HCT116 (cell line): ENCODE measurements at regions not wholly inside any gene's neighbourhood (a gene's known extent, or its start where the extent isn't known, plus 50 kb on each side); places are given as distances from the start of the nearest gene placed in this dataset.

ENCODE experiments used
- ATAC-seq: fragments of 200-7000 bp; cut with Tn5 transposase; 2 replicates; pipeline ENCODE4 v1.9.1; 2020; ENCODE audit warnings: mild to moderate bottlenecking, moderate library complexity
- BruUV-seq: library from RNA; stranded (reverse); fragments of 400-500 nt; replicated peaks from 2 replicates; lab custom pipeline; 2021; lab: Mats Ljungman, UMichigan
- CTCF ChIA-PET: fragments of 300-600 bp; sonication (Branson Sonifier 250); formaldehyde crosslinking; loops from one replicate; lab custom pipeline; 2021; ENCODE audit warnings: antibody characterized with exemption; lab: Charles Lee
- POLR2A ChIA-PET: fragments of 300-600, 350-600 bp; sonication (Branson Sonifier 250); formaldehyde crosslinking; loops from one replicate; lab custom pipeline; 2021; ENCODE audit warnings: antibody characterized with exemption; lab: Charles Lee
- RAD21 ChIA-PET, 2 experiments: fragments of 300-600 bp; sonication (Branson Sonifier 250); formaldehyde crosslinking; loops; one replicate each; lab custom pipeline; 2023; ENCODE audit warnings: low total read pairs in 2 of 2; ENCODE audit not compliant: uncharacterized antibody in 2 of 2, unreplicated experiment in 2 of 2, low non-redundant PET in 1 of 2; lab: Charles Lee
- DNase-seq: peaks from one replicate; pipeline ENCODE4 v3.0.0-alpha.2; 2010; ENCODE audit warnings: low read depth, low spot score
- H2AFZ ChIP-seq: fragments of 200-600 bp; shearing (Covaris generic), sonication (generic); 2 replicates; pipeline ENCODE4 v1.6.1; 2017; ENCODE audit warnings: low read depth, mixed run types, mixed read lengths, antibody characterized with exemption, low read length; ENCODE audit not compliant: poor library complexity, severe bottlenecking
- H3K27ac ChIP-seq: 2 replicates; pipeline ENCODE4 v1.5.1; 2012; ENCODE audit warnings: low read depth, low read length
- H3K27me3 ChIP-seq: fragments of 200-600 bp; sonication (generic); 2 replicates; pipeline ENCODE4 v1.6.1; 2016; ENCODE audit warnings: mixed run types, low read length, mixed read lengths; ENCODE audit not compliant: insufficient read depth
- H3K36me3 ChIP-seq, 2 experiments: fragments of 200-500 bp in 1 of 2; fragments of 200-600 bp in 1 of 2; sonication (Bioruptor generic) in 1 of 2; sonication (generic) in 1 of 2; 2 replicates each; pipeline versions ENCODE4 v1.5.1 to v1.6.1; 2014 to 2016; ENCODE audit warnings: low read length in 2 of 2, inconsistent platforms in 1 of 2, mixed read lengths in 1 of 2, mixed run types in 1 of 2; ENCODE audit not compliant: insufficient read depth in 2 of 2, control insufficient read depth in 1 of 2
- H3K4me1 ChIP-seq, 2 experiments: fragments of 200-600 bp in 1 of 2; sonication (generic) in 1 of 2; 2 replicates each; pipeline versions ENCODE4 v1.5.1 to v1.6.1; 2012 to 2017; ENCODE audit warnings: low read length in 2 of 2, inconsistent platforms in 1 of 2, mild to moderate bottlenecking in 1 of 2, mixed read lengths in 1 of 2, mixed run types in 1 of 2, moderate library complexity in 1 of 2; ENCODE audit not compliant: insufficient read depth in 2 of 2, control insufficient read depth in 1 of 2
- H3K4me2 ChIP-seq: fragments of 200-600 bp; sonication (generic); 2 replicates; pipeline ENCODE4 v1.6.1; 2017; ENCODE audit warnings: mixed run types, low read length, mixed read lengths
- H3K4me3 ChIP-seq, 2 experiments: fragments of 200-600 bp in 1 of 2; sonication (generic) in 1 of 2; replicated peaks in 1 of 2; 2 replicates each; pipeline ENCODE4 v1.5.1; 2011 to 2016; ENCODE audit warnings: low read length in 2 of 2, control low read depth in 1 of 2, low read depth in 1 of 2, mild to moderate bottlenecking in 1 of 2, mixed read lengths in 1 of 2, mixed run types in 1 of 2
- H3K79me2 ChIP-seq: fragments of 200-600 bp; sonication (generic); 2 replicates; pipeline ENCODE4 v1.6.1; 2017; ENCODE audit warnings: mild to moderate bottlenecking, mixed run types, low read length, moderate library complexity, mixed read lengths; ENCODE audit not compliant: insufficient read depth
- H3K9ac ChIP-seq: fragments of 200-600 bp; sonication (generic); 2 replicates; pipeline ENCODE4 v1.6.1; 2016; ENCODE audit warnings: low read length, mixed read lengths
- H3K9me2 ChIP-seq: fragments of 200-600 bp; sonication (generic), shearing (Covaris generic); 2 replicates; pipeline ENCODE4 v1.6.1; 2017; ENCODE audit warnings: mixed run types, mild to moderate bottlenecking, moderate library complexity; ENCODE audit not compliant: insufficient read depth
- H3K9me3 ChIP-seq, 2 experiments: fragments of 200-500 bp in 1 of 2; fragments of 200-600 bp in 1 of 2; sonication (Bioruptor generic) in 1 of 2; sonication (generic) in 1 of 2; 2 replicates each; pipeline ENCODE4 v1.6.1; 2014 to 2017; ENCODE audit warnings: low read length in 2 of 2, mixed read lengths in 2 of 2, inconsistent platforms in 1 of 2, low read depth in 1 of 2, mild to moderate bottlenecking in 1 of 2, mixed run types in 1 of 2, moderate library complexity in 1 of 2; ENCODE audit not compliant: control insufficient read depth in 1 of 2, insufficient read depth in 1 of 2
- H4K20me1 ChIP-seq: fragments of 200-600 bp; sonication (generic), shearing (Covaris generic); 2 replicates; pipeline ENCODE4 v1.6.1; 2017; ENCODE audit warnings: mixed run types, mild to moderate bottlenecking, moderate library complexity; ENCODE audit not compliant: insufficient read depth
- ATF3 ChIP-seq: IDR thresholded peaks from 2 replicates; pipeline ENCODE4 v1.6.1; 2012
- CBX3 ChIP-seq: IDR thresholded peaks from 2 replicates; pipeline ENCODE4 v1.6.1; 2012; ENCODE audit warnings: low read depth
- CEBPB ChIP-seq: IDR thresholded peaks from 2 replicates; pipeline ENCODE4 v1.6.1; 2012; ENCODE audit warnings: low read depth
- EGR1 ChIP-seq: IDR thresholded peaks from 2 replicates; pipeline ENCODE4 v1.6.1; 2012; ENCODE audit warnings: low read depth
- ELF1 ChIP-seq: IDR thresholded peaks from 2 replicates; pipeline ENCODE4 v1.6.1; 2012; ENCODE audit warnings: low read depth, borderline replicate concordance
- EZH2phosphoT487 ChIP-seq: fragments of 200-600 bp; IDR thresholded peaks from 2 replicates; pipeline ENCODE4 v1.6.1; 2018; ENCODE audit warnings: antibody characterized with exemption, borderline replicate concordance
- FOSL1 ChIP-seq: IDR thresholded peaks from 2 replicates; pipeline ENCODE4 v1.6.1; 2012; ENCODE audit warnings: low read depth
- JUND ChIP-seq: IDR thresholded peaks from 2 replicates; pipeline ENCODE4 v1.6.1; 2012
- POLR2A ChIP-seq: IDR thresholded peaks from 2 replicates; pipeline ENCODE4 v1.7.0; 2011; ENCODE audit warnings: borderline replicate concordance; ENCODE audit not compliant: insufficient read depth, insufficient read length; ENCODE audit errors: extremely low read depth
- POLR2AphosphoS5 ChIP-seq: IDR thresholded peaks from 2 replicates; pipeline ENCODE4 v1.6.1; 2011; ENCODE audit warnings: mild to moderate bottlenecking, low read depth, low read length, moderate library complexity
- RAD21 ChIP-seq: IDR thresholded peaks from 2 replicates; pipeline ENCODE4 v1.6.1; 2012; ENCODE audit warnings: low read depth, mild to moderate bottlenecking
- REST ChIP-seq: IDR thresholded peaks from 2 replicates; pipeline ENCODE4 v1.6.1; 2012; ENCODE audit warnings: low read depth
- TCF7L2 ChIP-seq: IDR thresholded peaks from 2 replicates; pipeline ENCODE4 v1.7.0; 2011; ENCODE audit warnings: borderline replicate concordance, inconsistent platforms; ENCODE audit not compliant: insufficient read depth, insufficient read length; ENCODE audit errors: extremely low read depth
- YY1 ChIP-seq: IDR thresholded peaks from 2 replicates; pipeline ENCODE4 v1.6.1; 2011; ENCODE audit warnings: low read length, low read depth, moderate library complexity, mild to moderate bottlenecking; ENCODE audit not compliant: insufficient replicate concordance; ENCODE audit errors: extremely low read depth
- ZFX ChIP-seq: fragments of 450-650 bp; IDR thresholded peaks from 2 replicates; pipeline ENCODE4 v1.6.1; 2017
- intact Hi-C: fragments of 100-400 bp; cut with micrococcal nuclease; formaldehyde crosslinking; loops from 2 replicates; pipeline ENCODE4 v1.10.0; 2022
- TF ChIP-seq, protein P1 (sequence below): IDR thresholded peaks from 2 replicates; pipeline ENCODE4 v1.6.1; 2012
- TF ChIP-seq, protein P2 (sequence below): IDR thresholded peaks from 2 replicates; pipeline ENCODE4 v1.6.1; 2011; ENCODE audit warnings: mild to moderate bottlenecking, low read length, moderate library complexity; ENCODE audit not compliant: insufficient replicate concordance; ENCODE audit errors: extremely low read depth

- TF ChIP-seq YY1 (no peak), CEBPB (no peak), ZFX (no peak)
These were observed 1021.5 kb downstream of the TMEM121 start (continued) for GRCh38 chr14:106547735-106548434.

DNA sequence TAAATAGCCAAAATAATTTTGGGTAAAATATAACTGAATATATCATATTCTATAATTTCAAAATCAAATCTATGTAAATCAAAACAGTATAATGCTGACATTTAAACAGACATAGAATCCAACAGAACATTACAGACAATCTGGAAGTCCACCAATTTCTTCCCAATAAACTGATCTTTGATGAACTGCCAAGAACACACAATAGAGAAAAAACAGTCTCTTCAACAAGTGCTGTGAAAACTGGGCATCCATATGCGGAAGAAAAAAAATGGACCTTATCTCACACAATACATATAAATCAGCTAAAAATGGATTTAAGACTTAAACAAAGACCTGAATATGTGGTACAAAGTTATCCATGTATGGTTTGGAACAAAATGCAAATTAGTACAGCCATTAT is 1022.7 kb downstream of the TMEM121 start:
- no TSS peak for BruUV-seq

More for the DNA sequence above, 1022.7 kb downstream of the TMEM121 start:
- Histone ChIP-seq H3K4me3 (no peak overlapping the region), H3K27ac (no peak overlapping the region), H3K79me2 (no peaks in the 10 kb centered on the region), H3K4me1 (no peaks in the 10 kb centered on the region), H3K4me2 (no peak overlapping the region), H3K9me2 (no peaks in the 10 kb centered on the region), H3K9ac (no peak overlapping the region), H4K20me1 (no peaks in the 10 kb centered on the region), H2AFZ (no peak overlapping the region), H3K9me3 (peaks cover 14 to 16% of the 10 kb centered on the region in 2 experiments; a peak in 2 of 4 replicates), H3K27me3 (no peaks in the 10 kb centered on the region), H3K36me3 (no peaks in the 10 kb centered on the region)
- TF ChIP-seq FOSL1: no peak
- no peak for TF ChIP-seq CBX3
- TF ChIP-seq, protein P1, sequence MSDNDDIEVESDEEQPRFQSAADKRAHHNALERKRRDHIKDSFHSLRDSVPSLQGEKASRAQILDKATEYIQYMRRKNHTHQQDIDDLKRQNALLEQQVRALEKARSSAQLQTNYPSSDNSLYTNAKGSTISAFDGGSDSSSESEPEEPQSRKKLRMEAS: no peak
- TF ChIP-seq JUND: no peak
- no peak for TF ChIP-seq TCF7L2
- TF ChIP-seq, protein P2, sequence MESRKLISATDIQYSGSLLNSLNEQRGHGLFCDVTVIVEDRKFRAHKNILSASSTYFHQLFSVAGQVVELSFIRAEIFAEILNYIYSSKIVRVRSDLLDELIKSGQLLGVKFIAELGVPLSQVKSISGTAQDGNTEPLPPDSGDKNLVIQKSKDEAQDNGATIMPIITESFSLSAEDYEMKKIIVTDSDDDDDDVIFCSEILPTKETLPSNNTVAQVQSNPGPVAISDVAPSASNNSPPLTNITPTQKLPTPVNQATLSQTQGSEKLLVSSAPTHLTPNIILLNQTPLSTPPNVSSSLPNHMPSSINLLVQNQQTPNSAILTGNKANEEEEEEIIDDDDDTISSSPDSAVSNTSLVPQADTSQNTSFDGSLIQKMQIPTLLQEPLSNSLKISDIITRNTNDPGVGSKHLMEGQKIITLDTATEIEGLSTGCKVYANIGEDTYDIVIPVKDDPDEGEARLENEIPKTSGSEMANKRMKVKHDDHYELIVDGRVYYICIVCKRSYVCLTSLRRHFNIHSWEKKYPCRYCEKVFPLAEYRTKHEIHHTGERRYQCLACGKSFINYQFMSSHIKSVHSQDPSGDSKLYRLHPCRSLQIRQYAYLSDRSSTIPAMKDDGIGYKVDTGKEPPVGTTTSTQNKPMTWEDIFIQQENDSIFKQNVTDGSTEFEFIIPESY: no peak
- no peak for TF ChIP-seq POLR2AphosphoS5
- TF ChIP-seq ZFX: no peak
- no peak for TF ChIP-seq ATF3
- no peak for TF ChIP-seq EZH2phosphoT487
- TF ChIP-seq YY1: no peak
- TF ChIP-seq POLR2A: no peak
- no peak for TF ChIP-seq EGR1
- no peak for TF ChIP-seq ELF1
- TF ChIP-seq RAD21: no peak
- no peak for TF ChIP-seq REST
- no peak for ATAC-seq
- DNase-seq: no peak
- ChIA-PET CTCF (no interaction called here), POLR2A (no interaction called here), RAD21 (no interaction called here)
- intact Hi-C loops: no loop called here
